ENCODE measurements at regions not wholly inside any gene's neighbourhood (a gene's known extent, or its start where the extent isn't known, plus 50 kb on each side); places are given as distances from the start of the nearest gene placed in this dataset.

- no peak for DNase-seq
These were observed 181.6 kb upstream of the GALNT5 start for GRCh38 chr2:157075924-157076323.

GRCh38 chr2:157076526-157077161 is 180.9 kb upstream of the GALNT5 start:
- no peak for DNase-seq

- no peak for DNase-seq
These were observed 179.7 kb upstream of the GALNT5 start for GRCh38 chr2:157077753-157078350.

- no peak for DNase-seq
These were observed 174.6 kb upstream of the GALNT5 start for GRCh38 chr2:157082950-157083349.

GRCh38 chr2:157085522-157085921 is 172.0 kb upstream of the GALNT5 start:
- no peak for DNase-seq

GRCh38 chr2:157087373-157088002 is 170.0 kb upstream of the GALNT5 start:
- DNase-seq: peak; percentile 50

GRCh38 chr2:157093666-157094065 is 163.8 kb upstream of the GALNT5 start:
- no peak for DNase-seq

GRCh38 chr2:157105372-157105771 is 152.1 kb upstream of the GALNT5 start:
- no peak for DNase-seq

- DNase-seq: no peak
These were observed 150.6 kb upstream of the GALNT5 start for GRCh38 chr2:157106950-157107349.

- DNase-seq: no peak
These were observed 150.0 kb upstream of the GALNT5 start for GRCh38 chr2:157107460-157107859.

GRCh38 chr2:157107877-157108276 is 149.6 kb upstream of the GALNT5 start:
- peak; percentile 24 for DNase-seq

- no peak for DNase-seq
These were observed 134.7 kb upstream of the GALNT5 start for GRCh38 chr2:157122776-157123175.

- DNase-seq: no peak
These were observed 132.8 kb upstream of the GALNT5 start for GRCh38 chr2:157124731-157125130.

- no peak for DNase-seq
These were observed 131.8 kb upstream of the GALNT5 start for GRCh38 chr2:157125685-157126084.

- no peak for DNase-seq
These were observed 130.1 kb upstream of the GALNT5 start for GRCh38 chr2:157127249-157128012.

GRCh38 chr2:157143901-157144300 is 113.6 kb upstream of the GALNT5 start:
- no peak for DNase-seq

GRCh38 chr2:157149270-157149669 is 108.2 kb upstream of the GALNT5 start:
- DNase-seq: no peak

- no peak for DNase-seq
These were observed 106.8 kb upstream of the GALNT5 start for GRCh38 chr2:157150747-157151146.

- no peak for DNase-seq
These were observed 105.1 kb upstream of the GALNT5 start for GRCh38 chr2:157152362-157152761.

- no peak for DNase-seq
These were observed 101.5 kb upstream of the GALNT5 start for GRCh38 chr2:157155992-157156391.

GRCh38 chr2:157158111-157158510 is 99.4 kb upstream of the GALNT5 start:
- peak; percentile 64 for DNase-seq

- no peak for DNase-seq
These were observed 98.1 kb upstream of the GALNT5 start for GRCh38 chr2:157159221-157159934.

GRCh38 chr2:157160111-157160510 is 97.4 kb upstream of the GALNT5 start:
- DNase-seq: no peak

Measured in fibroblast of upper back skin (primary cell).